HepG2 (cell line): ENCODE measurements at regions not wholly inside any gene's neighbourhood (a gene's known extent, or its start where the extent isn't known, plus 50 kb on each side); places are given as distances from the start of the nearest gene placed in this dataset.

Experiments
- CREB1 ChIP-seq, 2 experiments: fragments of 450-650 bp in 1 of 2; IDR thresholded peaks; 2 replicates each; pipeline ENCODE4 v1.6.1; 2016 to 2017; ENCODE audit warnings: control low read depth in 1 of 2, mild to moderate bottlenecking in 1 of 2, missing compliant biosample characterization in 1 of 2, missing genetic modification characterization in 1 of 2
- USF2 ChIP-seq, 2 experiments: sonication (generic) in 1 of 2; formaldehyde crosslinking in 1 of 2; IDR thresholded peaks; 2 replicates each; pipeline versions ENCODE4 v1.5.1 to v1.6.1; 2011 to 2020; ENCODE audit warnings: borderline replicate concordance in 1 of 2, low read depth in 1 of 2, low read length in 1 of 2, mild to moderate bottlenecking in 1 of 2, missing genetic modification reagents in 1 of 2, moderate library complexity in 1 of 2
- ZNF589 ChIP-seq: sonication (generic); formaldehyde crosslinking; conservative IDR thresholded peaks from 2 replicates; pipeline ENCODE4 v1.8.0; 2022; ENCODE audit warnings: mild to moderate bottlenecking, moderate library complexity, missing genetic modification reagents

- no peak for TF ChIP-seq ZNF589 (CRISPR knock-in tag)
- TF ChIP-seq USF2 (IDR thresholded peaks at IDR 0.05; ENCODE audit: low read depth, low read length) = no peak
- no peak for TF ChIP-seq USF2 (CRISPR knock-in tag; IDR thresholded peaks at IDR 0.05; ENCODE audit: borderline replicate concordance)
- TF ChIP-seq CREB1 (IDR thresholded peaks at IDR 0.05) = no peak
- TF ChIP-seq CREB1 (CRISPR knock-in tag; IDR thresholded peaks at IDR 0.05) = no peak
Measured at GRCh38 chr2:145692971-145693478, 1173.1 kb upstream of the ZEB2 start.
